HCT116 (cell line): ENCODE measurements at regions not wholly inside any gene's neighbourhood (a gene's known extent, or its start where the extent isn't known, plus 50 kb on each side); places are given as distances from the start of the nearest gene placed in this dataset.

ENCODE experiments used
- ATAC-seq: fragments of 200-7000 bp; cut with Tn5 transposase; 2 replicates; pipeline ENCODE4 v1.9.1; 2020; ENCODE audit warnings: mild to moderate bottlenecking, moderate library complexity
- BruUV-seq: library from RNA; stranded (reverse); fragments of 400-500 nt; replicated peaks from 2 replicates; lab custom pipeline; 2021; lab: Mats Ljungman, UMichigan
- CTCF ChIA-PET: fragments of 300-600 bp; sonication (Branson Sonifier 250); formaldehyde crosslinking; loops from one replicate; lab custom pipeline; 2021; ENCODE audit warnings: antibody characterized with exemption; lab: Charles Lee
- POLR2A ChIA-PET: fragments of 300-600, 350-600 bp; sonication (Branson Sonifier 250); formaldehyde crosslinking; loops from one replicate; lab custom pipeline; 2021; ENCODE audit warnings: antibody characterized with exemption; lab: Charles Lee
- RAD21 ChIA-PET, 2 experiments: fragments of 300-600 bp; sonication (Branson Sonifier 250); formaldehyde crosslinking; loops; one replicate each; lab custom pipeline; 2023; ENCODE audit warnings: low total read pairs in 2 of 2; ENCODE audit not compliant: uncharacterized antibody in 2 of 2, unreplicated experiment in 2 of 2, low non-redundant PET in 1 of 2; lab: Charles Lee
- DNase-seq: peaks from one replicate; pipeline ENCODE4 v3.0.0-alpha.2; 2010; ENCODE audit warnings: low read depth, low spot score
- H2AFZ ChIP-seq: fragments of 200-600 bp; shearing (Covaris generic), sonication (generic); 2 replicates; pipeline ENCODE4 v1.6.1; 2017; ENCODE audit warnings: low read depth, mixed run types, mixed read lengths, antibody characterized with exemption, low read length; ENCODE audit not compliant: poor library complexity, severe bottlenecking
- H3K27ac ChIP-seq: 2 replicates; pipeline ENCODE4 v1.5.1; 2012; ENCODE audit warnings: low read depth, low read length
- H3K27me3 ChIP-seq: fragments of 200-600 bp; sonication (generic); 2 replicates; pipeline ENCODE4 v1.6.1; 2016; ENCODE audit warnings: mixed run types, low read length, mixed read lengths; ENCODE audit not compliant: insufficient read depth
- H3K36me3 ChIP-seq, 2 experiments: fragments of 200-500 bp in 1 of 2; fragments of 200-600 bp in 1 of 2; sonication (Bioruptor generic) in 1 of 2; sonication (generic) in 1 of 2; 2 replicates each; pipeline versions ENCODE4 v1.5.1 to v1.6.1; 2014 to 2016; ENCODE audit warnings: low read length in 2 of 2, inconsistent platforms in 1 of 2, mixed read lengths in 1 of 2, mixed run types in 1 of 2; ENCODE audit not compliant: insufficient read depth in 2 of 2, control insufficient read depth in 1 of 2
- H3K4me1 ChIP-seq, 2 experiments: fragments of 200-600 bp in 1 of 2; sonication (generic) in 1 of 2; 2 replicates each; pipeline versions ENCODE4 v1.5.1 to v1.6.1; 2012 to 2017; ENCODE audit warnings: low read length in 2 of 2, inconsistent platforms in 1 of 2, mild to moderate bottlenecking in 1 of 2, mixed read lengths in 1 of 2, mixed run types in 1 of 2, moderate library complexity in 1 of 2; ENCODE audit not compliant: insufficient read depth in 2 of 2, control insufficient read depth in 1 of 2
- H3K4me2 ChIP-seq: fragments of 200-600 bp; sonication (generic); 2 replicates; pipeline ENCODE4 v1.6.1; 2017; ENCODE audit warnings: mixed run types, low read length, mixed read lengths
- H3K4me3 ChIP-seq, 2 experiments: fragments of 200-600 bp in 1 of 2; sonication (generic) in 1 of 2; replicated peaks in 1 of 2; 2 replicates each; pipeline ENCODE4 v1.5.1; 2011 to 2016; ENCODE audit warnings: low read length in 2 of 2, control low read depth in 1 of 2, low read depth in 1 of 2, mild to moderate bottlenecking in 1 of 2, mixed read lengths in 1 of 2, mixed run types in 1 of 2
- H3K79me2 ChIP-seq: fragments of 200-600 bp; sonication (generic); 2 replicates; pipeline ENCODE4 v1.6.1; 2017; ENCODE audit warnings: mild to moderate bottlenecking, mixed run types, low read length, moderate library complexity, mixed read lengths; ENCODE audit not compliant: insufficient read depth
- H3K9ac ChIP-seq: fragments of 200-600 bp; sonication (generic); 2 replicates; pipeline ENCODE4 v1.6.1; 2016; ENCODE audit warnings: low read length, mixed read lengths
- H3K9me2 ChIP-seq: fragments of 200-600 bp; sonication (generic), shearing (Covaris generic); 2 replicates; pipeline ENCODE4 v1.6.1; 2017; ENCODE audit warnings: mixed run types, mild to moderate bottlenecking, moderate library complexity; ENCODE audit not compliant: insufficient read depth
- H3K9me3 ChIP-seq, 2 experiments: fragments of 200-500 bp in 1 of 2; fragments of 200-600 bp in 1 of 2; sonication (Bioruptor generic) in 1 of 2; sonication (generic) in 1 of 2; 2 replicates each; pipeline ENCODE4 v1.6.1; 2014 to 2017; ENCODE audit warnings: low read length in 2 of 2, mixed read lengths in 2 of 2, inconsistent platforms in 1 of 2, low read depth in 1 of 2, mild to moderate bottlenecking in 1 of 2, mixed run types in 1 of 2, moderate library complexity in 1 of 2; ENCODE audit not compliant: control insufficient read depth in 1 of 2, insufficient read depth in 1 of 2
- H4K20me1 ChIP-seq: fragments of 200-600 bp; sonication (generic), shearing (Covaris generic); 2 replicates; pipeline ENCODE4 v1.6.1; 2017; ENCODE audit warnings: mixed run types, mild to moderate bottlenecking, moderate library complexity; ENCODE audit not compliant: insufficient read depth
- CBX3 ChIP-seq: IDR thresholded peaks from 2 replicates; pipeline ENCODE4 v1.6.1; 2012; ENCODE audit warnings: low read depth
- CEBPB ChIP-seq: IDR thresholded peaks from 2 replicates; pipeline ENCODE4 v1.6.1; 2012; ENCODE audit warnings: low read depth
- EGR1 ChIP-seq: IDR thresholded peaks from 2 replicates; pipeline ENCODE4 v1.6.1; 2012; ENCODE audit warnings: low read depth
- ELF1 ChIP-seq: IDR thresholded peaks from 2 replicates; pipeline ENCODE4 v1.6.1; 2012; ENCODE audit warnings: low read depth, borderline replicate concordance
- EZH2 ChIP-seq: fragments of 200-600 bp; sonication (generic); IDR thresholded peaks from 2 replicates; pipeline ENCODE4 v1.6.1; 2017; ENCODE audit warnings: antibody characterized with exemption, mixed run types
- FOSL1 ChIP-seq: IDR thresholded peaks from 2 replicates; pipeline ENCODE4 v1.6.1; 2012; ENCODE audit warnings: low read depth
- REST ChIP-seq: IDR thresholded peaks from 2 replicates; pipeline ENCODE4 v1.6.1; 2012; ENCODE audit warnings: low read depth
- SIN3A ChIP-seq: IDR thresholded peaks from 2 replicates; pipeline ENCODE4 v1.6.1; 2012; ENCODE audit warnings: low read depth
- TCF7L2 ChIP-seq: IDR thresholded peaks from 2 replicates; pipeline ENCODE4 v1.7.0; 2011; ENCODE audit warnings: borderline replicate concordance, inconsistent platforms; ENCODE audit not compliant: insufficient read depth, insufficient read length; ENCODE audit errors: extremely low read depth
- YY1 ChIP-seq: IDR thresholded peaks from 2 replicates; pipeline ENCODE4 v1.6.1; 2011; ENCODE audit warnings: low read length, low read depth, moderate library complexity, mild to moderate bottlenecking; ENCODE audit not compliant: insufficient replicate concordance; ENCODE audit errors: extremely low read depth
- ZBTB33 ChIP-seq: IDR thresholded peaks from 2 replicates; pipeline ENCODE4 v1.6.1; 2011; ENCODE audit warnings: mild to moderate bottlenecking, low read length, moderate library complexity; ENCODE audit not compliant: insufficient replicate concordance; ENCODE audit errors: extremely low read depth
- intact Hi-C: fragments of 100-400 bp; cut with micrococcal nuclease; formaldehyde crosslinking; loops from 2 replicates; pipeline ENCODE4 v1.10.0; 2022

- ATAC-seq (no peak), DNase-seq (no peak)
- Histone ChIP-seq H2AFZ (no peak overlapping the region), H3K27me3 (no peaks in the 10 kb centered on the region), H3K4me3 (no peak overlapping the region), H3K4me1 (peaks cover 0 to 3% of the 10 kb centered on the region in 2 experiments; a peak in 1 of 4 replicates), H3K36me3 (no peaks in the 10 kb centered on the region), H3K9ac (no peak overlapping the region), H4K20me1 (no peaks in the 10 kb centered on the region), H3K79me2 (no peaks in the 10 kb centered on the region), H3K4me2 (no peak overlapping the region), H3K9me3 (no peaks in the 10 kb centered on the region), H3K27ac (no peak overlapping the region), H3K9me2 (no peaks in the 10 kb centered on the region)
- intact Hi-C loops = no loop called here
- RAD21 ChIA-PET = no interaction called here
- TF ChIP-seq ELF1 = no peak
- no peak for TF ChIP-seq EZH2
- no peak for TF ChIP-seq SIN3A
- TF ChIP-seq FOSL1 = no peak
- no peak for TF ChIP-seq YY1
- TF ChIP-seq ZBTB33 = no peak
- TF ChIP-seq REST = no peak
- no peak for TF ChIP-seq CBX3
- no peak for TF ChIP-seq EGR1
- no peak for TF ChIP-seq TCF7L2
- TF ChIP-seq CEBPB = no peak
- no TSS peak for BruUV-seq
- POLR2A ChIA-PET = no interaction called here
- CTCF ChIA-PET = no interaction called here
Measured at GRCh38 chr3:72189339-72189738, 404.4 kb upstream of the PROK2 start.
